Activated CD4-positive, alpha-beta memory T cell treated with anti-CD3 and anti-CD28 coated beads for 36 hours (primary cell): ENCODE measurements at regions not wholly inside any gene's neighbourhood (a gene's known extent, or its start where the extent isn't known, plus 50 kb on each side); places are given as distances from the start of the nearest gene placed in this dataset.

ENCODE experiments used
- CTCF ChIA-PET: fragments of 350-600 bp; sonication (Branson Sonifier 250); formaldehyde crosslinking; loops from one replicate; lab custom pipeline; 2021; ENCODE audit warnings: antibody characterized with exemption, inconsistent platforms; lab: Charles Lee
- POLR2A ChIA-PET: fragments of 350-600 bp; sonication (Branson Sonifier 250); formaldehyde crosslinking; loops from one replicate; lab custom pipeline; 2021; ENCODE audit warnings: antibody characterized with exemption; lab: Charles Lee
- DNase-seq: peaks from one replicate; pipeline ENCODE4 v3.0.0-alpha.2; 2020
- H3K27ac Mint-ChIP-seq: one replicate; pipeline ENCODE4 v1.8.0; 2021; ENCODE audit warnings: mixed read lengths
- H3K27me3 Mint-ChIP-seq: one replicate; pipeline ENCODE4 v1.8.0; 2021; ENCODE audit warnings: mixed read lengths
- H3K36me3 Mint-ChIP-seq: one replicate; pipeline ENCODE4 v1.8.0; 2021; ENCODE audit warnings: mixed read lengths
- H3K4me1 Mint-ChIP-seq: one replicate; pipeline ENCODE4 v1.8.0; 2021; ENCODE audit warnings: low read depth, mixed read lengths
- H3K4me3 Mint-ChIP-seq: one replicate; pipeline ENCODE4 v1.8.0; 2021; ENCODE audit warnings: mild to moderate bottlenecking, mixed read lengths
- H3K9me3 Mint-ChIP-seq: one replicate; pipeline ENCODE4 v1.8.0; 2021; ENCODE audit warnings: mixed read lengths
- intact Hi-C: fragments of 100-400 bp; cut with micrococcal nuclease; formaldehyde crosslinking; loops from one replicate; pipeline ENCODE4 v1.15.1; 2023

GRCh38 chr18:73879766-73880165 is 267.9 kb downstream of the FBXO15 start:
- no peak for DNase-seq
- CTCF ChIA-PET: no interaction called here
- Mint-ChIP-seq H3K27me3 (peaks cover 2% of the 10 kb centered on the region), H3K4me3 (no peak overlapping the region), H3K4me1 (no peaks in the 10 kb centered on the region), H3K27ac (no peak overlapping the region), H3K36me3 (no peaks in the 10 kb centered on the region), H3K9me3 (no peaks in the 10 kb centered on the region)
- intact Hi-C loops: no loop called here
- POLR2A ChIA-PET: no interaction called here

- no peaks in the 10 kb centered on the region for H3K9me3 Mint-ChIP-seq
- H3K4me3 Mint-ChIP-seq: no peak overlapping the region
- no peaks in the 10 kb centered on the region for H3K4me1 Mint-ChIP-seq
- H3K36me3 Mint-ChIP-seq: no peaks in the 10 kb centered on the region
- CTCF ChIA-PET: no interaction called here
- DNase-seq: no peak
- peaks cover 2% of the 10 kb centered on the region for H3K27me3 Mint-ChIP-seq
- POLR2A ChIA-PET: no interaction called here
- H3K27ac Mint-ChIP-seq: no peak overlapping the region
- intact Hi-C loops: no loop called here
Observed at GRCh38 chr18:73879328-73879727, 268.3 kb downstream of the FBXO15 start.

GRCh38 chr18:73869182-73869581 is 278.5 kb downstream of the FBXO15 start:
- CTCF ChIA-PET: no interaction called here
- no peaks in the 10 kb centered on the region for H3K36me3 Mint-ChIP-seq
- H3K4me1 Mint-ChIP-seq: no peaks in the 10 kb centered on the region
- H3K27me3 Mint-ChIP-seq: no peaks in the 10 kb centered on the region
- intact Hi-C loops: no loop called here
- no peaks in the 10 kb centered on the region for H3K9me3 Mint-ChIP-seq
- H3K27ac Mint-ChIP-seq: no peak overlapping the region
- no peak overlapping the region for H3K4me3 Mint-ChIP-seq
- POLR2A ChIA-PET: no interaction called here
- DNase-seq: no peak

GRCh38 chr18:73861771-73862170 is 285.9 kb downstream of the FBXO15 start:
- no peaks in the 10 kb centered on the region for H3K4me1 Mint-ChIP-seq
- no peaks in the 10 kb centered on the region for H3K36me3 Mint-ChIP-seq
- ChIA-PET POLR2A (interaction anchor here (0.6 kb wide), 1 partner anchor 24 kb away, joined by 3 read pairs; no protein-coding TSS in a partner anchor), CTCF (no interaction called here)
- no peak overlapping the region for H3K4me3 Mint-ChIP-seq
- H3K9me3 Mint-ChIP-seq: no peaks in the 10 kb centered on the region
- DNase-seq: no peak
- intact Hi-C loops: no loop called here
- H3K27me3 Mint-ChIP-seq: peaks cover 4% of the 10 kb centered on the region
- H3K27ac Mint-ChIP-seq: no peak overlapping the region

- POLR2A ChIA-PET: no interaction called here
- CTCF ChIA-PET: interaction anchor here (2.0 kb wide), 1 partner anchor 17 kb away, joined by 7 read pairs; no protein-coding TSS in a partner anchor
- H3K36me3 Mint-ChIP-seq: no peaks in the 10 kb centered on the region
Observed at GRCh38 chr18:73859837-73860397, 287.7 kb downstream of the FBXO15 start.

GRCh38 chr18:73852789-73853549 is 294.7 kb downstream of the FBXO15 start:
- intact Hi-C loops: no loop called here
- no peak overlapping the region for H3K27ac Mint-ChIP-seq
- no peak overlapping the region for H3K4me3 Mint-ChIP-seq
- H3K27me3 Mint-ChIP-seq: no peaks in the 10 kb centered on the region
- H3K9me3 Mint-ChIP-seq: no peaks in the 10 kb centered on the region
- H3K4me1 Mint-ChIP-seq: no peaks in the 10 kb centered on the region
- ChIA-PET POLR2A (no interaction called here), CTCF (interaction anchor here (1.2 kb wide), 1 partner anchor 10 kb away, joined by 4 read pairs; no protein-coding TSS in a partner anchor)
- DNase-seq: no peak
- H3K36me3 Mint-ChIP-seq: no peaks in the 10 kb centered on the region

More at GRCh38 chr18:73859837-73860397, 287.7 kb downstream of the FBXO15 start:
- intact Hi-C loops: no loop called here
- no peak overlapping the region for H3K27ac Mint-ChIP-seq
- H3K4me1 Mint-ChIP-seq: no peaks in the 10 kb centered on the region
- no peak overlapping the region for H3K4me3 Mint-ChIP-seq
- peaks cover 4% of the 10 kb centered on the region for H3K27me3 Mint-ChIP-seq
- H3K9me3 Mint-ChIP-seq: no peaks in the 10 kb centered on the region
- DNase-seq: no peak

GRCh38 chr18:73850782-73851181 is 296.9 kb downstream of the FBXO15 start:
- Mint-ChIP-seq H3K27ac (no peak overlapping the region), H3K27me3 (peaks cover 1% of the 10 kb centered on the region), H3K4me3 (no peak overlapping the region), H3K36me3 (no peaks in the 10 kb centered on the region), H3K4me1 (no peaks in the 10 kb centered on the region), H3K9me3 (no peaks in the 10 kb centered on the region)
- ChIA-PET POLR2A (no interaction called here), CTCF (interaction anchor here (0.8 kb wide), 1 partner anchor 8 kb away, joined by 3 read pairs; no protein-coding TSS in a partner anchor)
- intact Hi-C loops: no loop called here
- DNase-seq: no peak

- no peak for DNase-seq
- POLR2A ChIA-PET: no interaction called here
- H3K27ac Mint-ChIP-seq: no peak overlapping the region
- H3K27me3 Mint-ChIP-seq: peaks cover 5% of the 10 kb centered on the region
- intact Hi-C loops: no loop called here
- H3K9me3 Mint-ChIP-seq: no peaks in the 10 kb centered on the region
- CTCF ChIA-PET: no interaction called here
- H3K4me1 Mint-ChIP-seq: no peaks in the 10 kb centered on the region
- no peak overlapping the region for H3K4me3 Mint-ChIP-seq
- no peaks in the 10 kb centered on the region for H3K36me3 Mint-ChIP-seq
Observed at GRCh38 chr18:73848656-73849055, 299.0 kb downstream of the FBXO15 start.

- Mint-ChIP-seq H3K27me3 (peaks cover 5% of the 10 kb centered on the region), H3K36me3 (no peaks in the 10 kb centered on the region), H3K4me1 (peaks cover 8% of the 10 kb centered on the region), H3K4me3 (no peak overlapping the region), H3K9me3 (no peaks in the 10 kb centered on the region), H3K27ac (no peak overlapping the region)
- intact Hi-C loops: no loop called here
- POLR2A ChIA-PET: no interaction called here
- DNase-seq: no peak
- CTCF ChIA-PET: interaction anchor here (0.8 to 2.2 kb wide), 5 partner anchors 9 to 1083 kb away, joined by 3 to 7 read pairs (median 4); no protein-coding TSS in a partner anchor
Observed at GRCh38 chr18:73843455-73843854, 304.2 kb downstream of the FBXO15 start.

GRCh38 chr18:73842795-73843394 is 304.7 kb downstream of the FBXO15 start:
- no peak overlapping the region for H3K27ac Mint-ChIP-seq
- H3K27me3 Mint-ChIP-seq: peaks cover 5% of the 10 kb centered on the region
- peak overlapping the region; percentile 6 for H3K4me3 Mint-ChIP-seq
- H3K9me3 Mint-ChIP-seq: no peaks in the 10 kb centered on the region
- peaks cover 8% of the 10 kb centered on the region for H3K4me1 Mint-ChIP-seq
- ChIA-PET CTCF (interaction anchor here (0.8 to 2.2 kb wide), 9 partner anchors 8 to 1083 kb away, joined by 3 to 14 read pairs (median 4); no protein-coding TSS in a partner anchor), POLR2A (no interaction called here)
- peak; percentile 43 for DNase-seq
- no peaks in the 10 kb centered on the region for H3K36me3 Mint-ChIP-seq
- intact Hi-C loops: loop anchor here (1.0 kb wide), 1 partner anchor 1081 kb away; no protein-coding TSS in a partner anchor

GRCh38 chr18:73841661-73842060 is 306.0 kb downstream of the FBXO15 start:
- ChIA-PET CTCF (interaction anchor here (1.4 to 1.7 kb wide), 2 partner anchors 9 to 1078 kb away, joined by 4 to 14 read pairs; no protein-coding TSS in a partner anchor), POLR2A (no interaction called here)
- H3K9me3 Mint-ChIP-seq: no peaks in the 10 kb centered on the region
- DNase-seq: no peak
- peaks cover 8% of the 10 kb centered on the region for H3K4me1 Mint-ChIP-seq
- no peaks in the 10 kb centered on the region for H3K36me3 Mint-ChIP-seq
- H3K27me3 Mint-ChIP-seq: peaks cover 4% of the 10 kb centered on the region
- intact Hi-C loops: loop anchor here (1.0 kb wide), 1 partner anchor 1079 kb away; no protein-coding TSS in a partner anchor
- no peak overlapping the region for H3K4me3 Mint-ChIP-seq
- no peak overlapping the region for H3K27ac Mint-ChIP-seq

- intact Hi-C loops: no loop called here
- Mint-ChIP-seq H3K4me1 (peaks cover 8% of the 10 kb centered on the region), H3K27me3 (peaks cover 4% of the 10 kb centered on the region), H3K36me3 (no peaks in the 10 kb centered on the region), H3K27ac (no peak overlapping the region), H3K4me3 (no peak overlapping the region), H3K9me3 (no peaks in the 10 kb centered on the region)
- ChIA-PET CTCF (no interaction called here), POLR2A (no interaction called here)
- no peak for DNase-seq
Observed at GRCh38 chr18:73840319-73840945, 307.2 kb downstream of the FBXO15 start.
